GM19238 (cell line): ENCODE measurements at regions not wholly inside any gene's neighbourhood (a gene's known extent, or its start where the extent isn't known, plus 50 kb on each side); places are given as distances from the start of the nearest gene placed in this dataset.

Source experiments
- DNase-seq: peaks from one replicate; pipeline ENCODE4 v3.0.0; 2011; ENCODE audit warnings: low spot score; ENCODE audit not compliant: insufficient read length

DNA sequence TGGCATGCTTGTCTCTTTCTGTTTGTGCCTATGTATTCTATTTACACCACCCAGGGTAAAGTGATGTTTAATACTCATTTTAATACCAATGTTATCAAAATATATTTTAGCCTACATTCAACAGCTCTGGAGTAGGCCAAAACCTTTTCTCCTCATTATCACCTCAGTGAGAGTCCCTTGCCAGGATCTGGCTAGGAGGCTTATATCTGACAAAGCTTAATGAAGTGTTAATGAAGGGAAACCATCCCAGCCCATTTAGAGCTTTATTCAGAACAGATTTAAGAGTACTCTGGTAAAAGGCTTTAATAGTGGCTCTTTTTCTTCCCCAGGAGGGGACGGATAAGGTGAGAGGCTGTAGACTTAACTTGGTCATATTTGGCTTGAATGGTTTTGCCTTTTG is 137.6 kb downstream of the GRIN2B start:
- no peak for DNase-seq

DNA sequence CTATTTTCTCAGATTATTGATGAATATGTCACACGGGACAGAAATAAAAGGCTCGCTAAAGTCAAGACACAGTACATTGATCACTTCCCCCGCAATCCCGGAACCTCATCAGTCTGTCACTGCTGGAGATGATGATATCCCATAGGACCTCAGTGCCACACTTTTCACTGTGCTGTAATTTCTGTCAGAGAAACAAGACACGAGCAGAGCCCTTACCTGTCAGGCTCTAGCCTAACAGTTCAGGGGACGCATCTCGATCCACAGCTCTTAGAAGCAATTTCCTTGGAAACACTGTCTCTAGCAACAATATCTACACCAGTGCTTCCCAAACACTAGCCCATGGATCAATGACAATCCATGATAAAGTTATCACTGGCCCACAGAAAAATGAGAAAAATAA is 140.0 kb downstream of the GRIN2B start:
- no peak for DNase-seq

DNA sequence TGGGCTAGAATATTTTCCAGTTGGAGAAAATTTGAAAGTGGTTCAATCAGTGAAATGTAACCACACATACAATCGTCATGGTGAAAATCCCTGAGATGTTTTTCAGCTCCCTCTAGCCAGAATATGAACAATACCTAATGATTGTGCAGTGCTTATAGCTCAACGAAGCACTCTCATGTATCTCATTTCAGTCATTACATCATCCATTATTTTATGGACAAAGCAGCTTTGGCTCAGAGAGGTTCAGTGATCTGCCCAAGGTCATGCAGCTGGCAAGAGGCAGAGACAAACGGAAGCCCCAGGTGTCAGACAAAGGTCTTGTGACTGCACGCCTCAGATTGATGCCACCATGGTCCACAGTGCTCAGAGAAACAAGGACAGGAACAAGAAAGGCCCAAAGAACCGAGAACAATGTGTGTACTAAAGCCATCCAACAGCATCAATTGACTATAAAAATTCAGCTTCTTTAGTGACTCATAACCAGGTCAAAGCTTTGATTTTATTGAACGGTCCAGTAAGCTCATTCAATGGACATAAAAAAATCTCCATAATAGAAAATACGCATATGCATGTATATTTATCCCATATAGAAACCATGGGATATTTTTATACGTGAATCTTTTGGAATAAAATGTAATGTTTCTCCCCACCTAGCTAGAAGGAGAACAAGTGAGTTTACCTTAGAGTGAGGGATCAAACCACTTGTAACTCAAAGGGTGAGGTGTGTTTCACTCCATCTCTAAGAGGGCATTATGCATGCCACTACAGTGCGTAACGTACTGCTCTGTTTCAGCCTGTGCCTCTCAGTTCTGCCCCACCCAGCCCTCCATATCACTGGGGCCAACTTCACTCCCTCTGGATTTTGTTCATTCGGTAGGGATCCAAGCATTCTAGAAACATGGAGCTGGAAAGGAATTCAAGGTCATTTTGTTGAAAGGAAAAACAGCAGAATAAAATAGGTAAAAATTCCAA is 141.8 kb downstream of the GRIN2B start:
- DNase-seq = no peak

DNA sequence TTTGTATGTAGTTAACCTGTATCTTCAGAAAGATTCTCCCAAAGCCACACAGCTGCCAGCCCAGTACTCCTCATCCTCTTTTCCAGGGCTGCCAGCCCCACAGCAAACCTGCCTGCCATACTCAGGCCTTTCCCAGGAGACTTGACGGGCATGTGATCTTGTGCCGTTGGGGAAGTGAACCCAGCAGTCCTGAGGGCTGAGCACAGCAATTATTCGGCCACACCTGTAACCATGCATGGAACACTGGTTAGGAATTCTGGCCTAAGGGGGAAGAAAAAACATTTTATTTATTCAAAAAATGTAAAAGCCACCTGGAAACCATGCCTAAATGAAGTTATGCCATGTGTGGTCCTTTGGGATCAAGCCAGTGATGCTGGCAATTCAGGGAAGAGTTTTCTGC is 145.3 kb downstream of the GRIN2B start:
- no peak for DNase-seq

DNA sequence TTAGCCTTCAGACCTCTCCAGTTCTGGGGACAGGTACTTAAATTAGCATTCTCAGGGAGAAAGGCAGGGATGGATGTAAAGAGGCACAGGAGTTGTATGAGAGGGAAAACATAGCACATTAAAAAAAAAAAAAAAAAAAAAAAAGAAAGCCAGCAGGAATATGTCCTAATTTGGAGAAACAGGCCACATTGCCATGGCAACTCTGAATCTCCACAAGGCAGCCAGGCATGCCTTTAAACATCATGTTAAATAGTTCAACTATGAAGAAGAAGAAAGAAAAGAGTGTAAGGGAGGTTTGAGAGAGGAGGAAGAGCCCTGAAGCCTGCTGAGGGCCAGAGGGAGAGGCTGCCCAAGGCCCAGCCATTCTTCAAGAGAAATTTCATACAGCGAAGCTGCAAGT is 145.8 kb downstream of the GRIN2B start:
- DNase-seq = no peak

DNA sequence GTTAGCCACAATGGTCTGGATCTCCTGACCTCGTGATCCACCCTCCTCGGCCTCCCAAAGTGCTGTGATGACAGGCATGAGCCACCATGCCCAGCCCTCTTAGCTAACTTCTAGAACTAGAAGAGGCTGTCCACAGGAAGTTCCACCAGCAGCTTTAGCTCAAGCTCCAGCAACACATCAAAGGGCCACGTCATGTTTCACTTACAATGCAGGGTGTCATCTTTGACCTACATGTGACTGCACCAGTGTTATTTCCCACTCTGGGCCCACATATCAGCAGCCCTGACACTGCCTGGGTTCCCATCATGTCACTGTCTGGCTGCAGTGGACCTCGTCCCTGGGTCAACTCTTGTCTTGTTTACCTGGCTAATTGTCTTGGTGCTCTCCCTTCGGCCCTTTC is 147.2 kb downstream of the GRIN2B start:
- DNase-seq = no peak

DNA sequence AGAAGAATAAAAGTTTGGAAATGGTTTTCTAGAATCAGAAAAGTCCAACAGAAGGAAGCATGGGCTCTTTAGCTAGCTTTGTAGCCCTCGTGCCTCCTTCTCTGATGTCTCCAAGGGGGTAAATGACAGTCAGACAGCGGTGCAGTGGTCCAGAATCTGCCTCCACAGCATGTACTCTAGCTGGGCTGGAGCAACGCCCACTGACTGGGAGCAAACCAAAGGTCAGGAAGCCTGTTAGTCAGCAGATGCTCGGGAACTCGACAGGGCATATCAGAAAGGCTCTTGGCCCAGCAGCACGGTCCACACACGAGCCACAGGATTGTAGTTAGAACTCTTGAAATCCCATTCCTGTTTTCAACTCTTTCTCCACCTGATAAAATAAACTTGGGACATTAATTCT is 164.3 kb downstream of the GRIN2B start:
- DNase-seq = no peak

DNA sequence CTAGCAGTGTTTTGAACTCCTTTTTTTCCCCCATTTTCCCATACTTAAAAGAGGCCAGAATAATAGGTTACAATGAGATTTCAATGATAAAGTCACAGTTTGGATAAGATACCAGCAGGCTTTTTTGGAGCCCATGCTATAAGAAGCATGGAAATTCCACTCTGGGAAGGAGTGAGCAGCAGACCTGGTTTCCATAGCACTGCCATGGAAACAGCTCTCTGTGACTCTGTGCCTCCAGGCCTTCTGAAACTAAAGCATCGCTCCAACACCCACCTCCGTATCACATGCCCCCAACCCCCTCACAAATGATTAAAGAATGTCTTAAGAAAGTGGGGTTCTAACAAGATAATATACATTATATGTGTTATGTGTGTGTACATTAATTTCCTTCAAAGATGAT is 165.0 kb downstream of the GRIN2B start:
- DNase-seq = no peak

DNA sequence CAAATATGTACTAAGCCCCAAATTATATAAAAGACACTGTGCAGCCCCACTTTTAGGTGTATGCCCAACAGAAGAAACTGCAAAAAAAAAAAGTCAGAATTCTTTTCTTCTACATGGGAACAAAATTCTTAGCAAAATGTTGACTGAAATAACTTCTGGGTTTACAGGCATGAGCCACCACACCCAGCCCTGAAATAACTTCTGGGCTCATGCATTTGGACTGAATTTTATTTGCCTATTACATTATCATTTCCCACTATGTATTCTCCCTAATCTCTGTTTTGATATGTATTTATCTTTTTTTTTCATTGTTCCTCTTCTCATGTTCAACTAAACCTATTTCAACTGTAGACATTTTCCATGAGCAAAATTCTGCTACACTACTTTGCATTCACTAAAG is 169.2 kb downstream of the GRIN2B start:
- DNase-seq = no peak

DNA sequence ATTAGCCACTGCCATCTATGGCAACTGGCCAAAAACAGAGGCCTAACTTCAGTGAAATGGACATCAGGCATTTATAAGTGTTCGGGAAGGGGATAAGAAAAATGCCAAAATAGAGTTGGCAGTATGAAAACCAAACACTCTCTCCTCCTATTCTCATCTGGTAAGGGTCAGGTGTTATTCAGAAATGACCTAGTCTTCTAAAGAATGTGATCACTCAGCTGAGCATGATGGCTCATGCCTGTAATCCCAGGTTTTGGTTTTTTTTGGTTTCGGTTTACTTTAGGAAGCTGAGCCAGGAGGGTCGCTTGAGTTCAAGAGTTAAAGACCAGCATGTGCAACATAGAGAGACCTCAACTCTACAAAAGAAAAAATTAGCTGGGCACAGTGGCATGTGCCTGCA is 170.3 kb downstream of the GRIN2B start:
- no peak for DNase-seq

DNA sequence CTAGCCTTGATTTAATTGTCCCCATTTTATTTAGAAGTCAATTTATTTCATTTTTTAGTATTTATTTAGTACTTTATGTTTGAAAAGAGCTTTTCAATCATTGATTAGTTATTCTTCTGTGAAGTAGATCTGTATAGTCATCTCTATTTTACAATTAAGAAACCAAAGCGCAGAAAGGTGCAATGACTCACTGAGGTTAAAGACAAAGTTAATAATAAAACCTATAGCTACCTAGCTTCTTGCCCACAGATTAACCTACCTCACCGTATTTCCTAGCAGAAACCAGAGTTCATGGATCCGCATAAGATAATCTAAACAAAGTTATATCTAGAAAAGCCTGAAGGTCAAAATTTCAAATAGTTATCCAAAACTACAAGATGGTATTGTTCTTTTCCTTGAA is 176.4 kb downstream of the GRIN2B start:
- no peak for DNase-seq

DNA sequence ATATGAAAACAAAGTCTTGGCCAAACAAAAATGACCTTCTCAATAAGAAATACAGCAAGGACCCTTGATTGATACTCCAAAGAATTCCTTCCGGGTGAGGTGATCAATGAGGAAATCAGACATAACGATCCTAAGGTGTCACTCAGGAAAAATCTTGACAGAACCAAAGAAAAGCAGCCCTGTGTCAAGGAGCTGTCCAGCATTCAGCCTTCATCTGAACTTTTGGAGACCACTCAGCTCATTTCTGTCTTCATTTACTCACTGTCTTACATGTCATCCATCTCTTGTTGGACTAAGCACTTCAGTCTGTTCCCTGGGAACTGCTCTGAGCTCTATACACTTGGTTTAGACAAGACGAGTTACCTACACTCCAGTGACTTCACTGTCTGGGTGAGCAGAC is 179.9 kb downstream of the GRIN2B start:
- DNase-seq = no peak

DNA sequence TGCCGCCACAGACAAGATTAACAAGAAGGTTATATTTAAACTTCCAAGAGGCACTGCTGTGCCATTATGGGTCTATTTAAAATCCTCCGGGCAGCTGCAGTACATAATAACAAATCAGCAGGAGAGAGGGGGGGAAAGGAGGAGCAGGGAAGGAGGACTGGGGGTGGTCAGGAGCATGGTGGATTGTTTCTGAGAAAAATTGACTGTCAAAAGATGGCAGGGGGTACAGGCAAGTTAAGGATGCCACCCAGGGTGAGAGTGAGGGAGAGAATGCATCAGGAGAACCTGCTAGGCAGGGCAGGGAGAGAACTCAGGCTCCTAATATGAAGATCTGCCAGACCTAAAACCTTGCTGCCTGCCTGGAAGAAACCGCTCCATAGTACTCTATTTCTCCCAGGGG is 181.8 kb downstream of the GRIN2B start:
- DNase-seq = no peak

DNA sequence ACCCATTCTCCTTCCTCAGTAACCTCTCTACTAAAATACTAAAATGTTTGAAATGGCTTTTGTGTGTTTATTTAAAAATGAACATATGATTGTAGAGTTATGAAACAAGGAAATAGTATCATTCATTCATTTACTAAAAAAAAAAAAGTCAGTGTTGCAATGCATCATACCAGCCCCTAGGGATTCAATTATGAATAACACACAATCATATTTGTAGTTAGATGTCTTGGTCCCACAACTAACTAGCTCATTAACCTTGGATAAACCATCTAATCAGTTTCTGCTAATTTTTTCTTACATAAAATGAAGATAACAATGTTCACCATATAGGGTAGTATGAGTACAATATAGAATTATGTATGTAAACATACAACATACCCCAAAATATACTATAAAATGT is 183.2 kb downstream of the GRIN2B start:
- no peak for DNase-seq

DNA sequence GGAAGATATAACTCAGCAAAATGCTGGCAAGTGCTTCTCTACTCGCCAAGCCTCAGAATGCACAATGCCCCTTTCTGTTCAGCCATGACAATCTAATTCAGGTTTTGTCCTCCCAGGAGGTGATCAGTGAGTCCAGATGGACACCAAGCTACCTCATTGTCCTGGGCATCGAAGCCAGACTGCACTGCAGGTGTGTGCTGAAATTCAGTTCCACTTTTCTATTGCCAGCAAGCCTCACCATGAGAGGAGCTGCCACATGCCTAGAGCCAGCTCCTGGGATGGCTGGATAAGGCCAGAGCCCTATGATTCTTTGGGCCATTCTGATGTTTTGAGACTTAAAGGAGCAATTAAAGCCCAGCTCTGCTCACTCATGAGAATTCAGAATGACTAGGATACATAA is 186.7 kb downstream of the GRIN2B start:
- DNase-seq = no peak

DNA sequence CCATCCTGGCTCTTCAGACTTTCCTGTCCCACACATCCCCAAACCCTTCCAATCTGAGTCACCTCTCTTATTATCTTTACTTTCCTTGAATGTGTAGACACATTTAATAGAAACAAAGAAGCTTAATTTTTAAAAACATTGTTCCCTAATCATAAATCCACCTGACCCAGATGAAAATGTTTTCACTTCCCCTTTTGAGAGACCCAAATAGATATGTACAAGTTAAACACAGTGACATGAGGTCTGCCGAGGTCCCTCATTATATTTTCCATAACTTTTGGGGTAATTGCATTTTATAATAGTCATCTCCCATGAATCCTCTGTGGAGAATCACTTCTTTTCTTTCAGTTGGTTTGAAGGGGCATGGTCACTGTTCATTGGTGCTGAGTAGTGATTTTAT is 191.1 kb downstream of the GRIN2B start:
- no peak for DNase-seq

DNA sequence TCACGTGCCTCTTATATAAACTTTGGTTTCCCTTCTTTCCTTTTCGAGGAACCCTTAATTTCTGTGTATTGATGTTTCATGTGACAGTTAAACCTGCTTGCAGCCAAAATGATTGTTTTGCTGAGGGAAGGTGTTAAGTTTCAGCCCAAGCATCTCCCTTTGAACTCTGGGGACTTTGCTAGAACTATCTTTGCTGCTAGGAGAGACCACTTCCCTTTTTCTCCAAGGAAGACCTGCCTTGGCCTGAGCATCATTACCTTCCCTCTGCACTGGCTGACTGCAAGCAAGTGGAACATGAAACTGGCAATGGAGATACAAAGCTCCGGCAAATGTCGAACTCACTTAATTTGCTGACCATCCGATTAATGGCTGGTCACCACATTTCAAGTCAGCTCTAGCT is 192.8 kb downstream of the GRIN2B start:
- DNase-seq = no peak

DNA sequence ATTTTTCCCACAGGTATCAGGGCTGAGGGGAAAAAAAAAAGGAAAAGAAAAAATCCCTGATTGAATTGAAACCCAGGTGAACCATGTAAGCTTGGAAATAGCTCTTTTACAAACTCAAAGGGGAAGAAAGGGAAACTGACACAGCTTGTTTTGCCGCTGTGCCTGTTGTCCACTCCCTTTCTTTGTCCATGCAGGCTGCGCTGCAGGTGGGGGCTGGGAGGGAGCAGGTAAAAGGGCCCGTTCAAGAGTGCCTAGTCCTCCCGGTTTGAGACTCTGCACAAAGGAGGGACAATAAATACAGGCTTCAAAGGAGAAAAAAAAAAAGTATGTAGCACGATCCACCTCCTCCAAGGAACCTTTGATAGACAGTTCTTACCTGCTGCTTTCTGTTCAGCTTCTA is 194.8 kb downstream of the GRIN2B start:
- DNase-seq = no peak

DNA sequence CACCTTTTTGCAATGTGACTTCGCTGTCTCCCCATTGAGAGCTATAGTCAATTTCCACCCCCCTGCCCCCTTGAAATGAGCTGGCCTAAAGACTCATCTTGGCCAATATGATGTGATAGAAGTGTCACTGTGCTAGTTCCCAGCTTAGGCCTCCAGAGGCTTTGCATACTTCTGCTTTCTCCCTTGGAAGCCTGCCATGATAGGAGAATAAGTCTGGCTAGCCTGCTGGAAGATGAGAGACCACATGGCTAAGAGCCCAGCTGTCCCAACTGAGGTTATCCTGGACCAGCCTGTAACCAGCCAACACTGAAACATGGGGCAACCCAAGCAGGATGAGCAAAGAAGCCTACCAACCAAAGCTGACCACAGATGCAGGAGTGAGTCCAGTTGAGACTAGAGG is 196.9 kb downstream of the GRIN2B start:
- DNase-seq = no peak

DNA sequence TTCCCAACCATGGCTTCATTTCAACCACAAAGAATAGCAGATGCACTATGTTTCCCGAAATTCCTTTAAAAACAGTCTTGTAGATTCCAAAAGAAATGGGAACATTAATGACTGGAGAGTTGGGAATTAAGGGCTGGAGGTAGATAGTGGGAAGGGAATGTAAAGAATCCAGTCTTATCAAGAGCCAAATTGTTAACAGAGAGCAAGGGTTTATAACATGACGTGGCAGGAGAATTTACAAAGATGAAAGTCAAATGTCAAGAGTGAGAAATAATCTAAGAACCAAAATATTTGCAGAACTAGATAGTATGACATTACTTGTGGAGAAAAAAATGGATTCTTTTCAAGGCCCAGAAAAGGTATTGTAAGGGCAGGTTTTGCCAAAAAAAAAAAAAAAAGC is 200.9 kb downstream of the GRIN2B start:
- no peak for DNase-seq

DNA sequence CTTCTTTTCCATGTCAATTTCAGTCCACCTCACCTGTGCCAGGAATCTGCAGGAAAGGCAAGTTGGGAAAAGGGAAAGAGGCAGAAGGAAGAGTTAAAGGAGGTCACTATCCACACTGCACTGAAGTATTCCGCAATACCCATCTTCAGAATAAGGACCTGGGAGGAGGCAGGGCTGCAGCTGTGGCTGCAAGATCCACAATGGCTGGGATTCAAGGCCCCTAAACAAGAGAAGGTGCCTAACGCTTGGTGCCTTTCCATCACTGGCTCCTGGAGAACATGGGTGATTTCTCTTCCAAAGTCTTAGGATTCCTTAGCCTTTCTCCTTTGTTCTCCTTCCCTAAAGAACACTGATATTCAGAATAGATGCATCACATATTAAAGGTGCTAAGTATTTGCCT is 204.0 kb downstream of the GRIN2B start:
- no peak for DNase-seq

DNA sequence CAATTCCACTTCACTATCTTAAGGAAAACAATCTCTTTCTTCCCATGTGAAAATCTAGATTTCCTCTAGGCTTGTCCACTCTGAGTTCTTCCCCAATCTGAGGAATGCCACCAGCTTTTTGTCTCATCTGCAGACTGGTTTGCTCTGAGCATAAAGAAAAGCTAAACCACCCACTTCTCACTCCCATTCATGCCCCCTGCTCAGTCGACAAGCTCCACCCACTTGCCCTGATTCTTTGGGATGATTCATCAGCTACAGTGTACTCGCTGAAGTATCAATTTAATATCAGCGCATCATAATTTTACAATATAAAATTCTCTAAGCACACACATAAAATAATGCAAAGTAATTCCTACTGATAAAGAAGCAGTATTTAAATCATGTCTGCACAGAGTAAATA is 209.1 kb downstream of the GRIN2B start:
- DNase-seq = no peak

DNA sequence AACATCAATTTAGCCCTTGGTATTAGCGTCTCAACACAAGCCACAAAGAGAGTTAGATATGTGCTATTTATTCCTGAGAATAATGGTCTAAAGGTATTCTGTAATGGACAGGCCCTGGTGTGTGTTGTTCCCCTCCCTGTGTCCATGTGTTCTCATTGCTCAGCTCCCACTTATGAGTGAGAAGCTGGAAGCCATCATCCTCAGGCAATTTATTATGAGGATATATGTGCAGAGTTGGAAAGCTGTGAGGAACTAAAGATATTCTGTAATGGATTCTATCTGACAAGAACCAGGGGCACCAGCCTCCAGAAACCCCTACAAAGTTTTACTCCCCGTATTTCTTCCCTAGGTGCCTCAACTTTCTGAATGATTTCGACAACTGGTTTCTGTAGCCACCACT is 210.8 kb downstream of the GRIN2B start:
- no peak for DNase-seq

DNA sequence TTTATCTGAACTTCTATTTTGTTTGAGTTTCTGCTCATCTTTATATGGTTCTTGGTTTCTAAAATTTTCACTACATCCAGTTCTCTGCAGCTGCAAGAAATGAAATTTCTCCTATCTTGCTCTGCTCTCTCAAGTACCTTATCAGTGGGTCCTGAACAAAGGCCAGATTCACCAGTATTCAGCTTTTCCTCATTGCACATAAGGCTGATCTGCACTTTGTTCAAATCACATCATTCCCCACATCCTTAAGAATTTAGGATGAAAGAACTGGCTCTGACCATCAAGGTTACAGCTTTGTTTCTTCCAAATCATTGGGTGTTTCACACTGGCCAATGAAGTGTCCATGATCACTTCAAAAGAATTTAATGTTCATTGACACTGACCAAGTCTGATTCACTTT is 211.4 kb downstream of the GRIN2B start:
- no peak for DNase-seq
